Muscle of leg (tissue), 3 donors: ENCODE measurements at regions not wholly inside any gene's neighbourhood (a gene's known extent, or its start where the extent isn't known, plus 50 kb on each side); places are given as distances from the start of the nearest gene placed in this dataset.
"Not testable (repeated sequence)": the region's sequence is repeated elsewhere in the genome, so short reads cannot be mapped to it uniquely, and the experiment has no call there.

Source experiments
- DNase-seq: peaks from one replicate; pipeline ENCODE4 v3.0.0; 2013
- H3K27ac ChIP-seq: one replicate; pipeline ENCODE4 v1.5.1; 2013; ENCODE audit warnings: mild to moderate bottlenecking, low read length, control low read depth
- H3K27me3 ChIP-seq: one replicate; pipeline ENCODE4 v1.6.1; 2013; ENCODE audit warnings: low read length; ENCODE audit not compliant: control insufficient read depth, insufficient read depth
- H3K36me3 ChIP-seq: one replicate; pipeline ENCODE4 v1.6.1; 2013; ENCODE audit warnings: low read length; ENCODE audit not compliant: control insufficient read depth, insufficient read depth
- H3K4me1 ChIP-seq: one replicate; pipeline ENCODE4 v1.6.1; 2013; ENCODE audit warnings: low read length; ENCODE audit not compliant: control insufficient read depth, insufficient read depth
- H3K4me3 ChIP-seq: one replicate; pipeline ENCODE4 v1.5.1; 2013; ENCODE audit warnings: low read length, control low read depth
- H3K9me3 ChIP-seq: replicated peaks from 2 replicates; pipeline ENCODE4 v1.6.1; 2013; ENCODE audit warnings: low read depth, low read length; ENCODE audit not compliant: control insufficient read depth
- WGBS: methylation state at CpG from one replicate; pipeline ENCODE4 v1.1.5; 2013; ENCODE audit warnings: missing lambda C conversion rate; ENCODE audit not compliant: insufficient coverage; 5-methylcytosine and 5-hydroxymethylcytosine counted together

DNA sequence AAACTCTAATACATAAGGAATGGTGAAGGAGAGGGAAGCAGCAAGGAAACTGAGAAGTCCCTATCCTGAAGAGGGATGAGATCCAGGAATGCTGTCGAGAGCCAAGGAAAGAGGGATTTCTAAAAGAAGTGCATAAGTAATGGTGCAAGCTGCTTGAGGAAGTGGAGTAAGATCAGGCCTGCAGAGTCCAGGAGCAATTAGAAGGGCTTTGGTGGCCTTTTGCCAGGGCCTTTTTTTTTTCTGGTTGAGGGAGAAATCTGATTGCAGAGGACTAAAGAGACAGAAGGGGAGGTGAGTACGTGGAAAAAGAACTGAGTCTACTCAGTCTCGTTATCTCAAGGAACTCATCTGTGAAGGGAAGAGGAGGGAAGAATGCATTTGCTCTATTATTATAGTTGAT is 396.2 kb downstream of the UTRN start:
- no peaks in the 10 kb centered on the region for H3K4me1 ChIP-seq
- H3K36me3 ChIP-seq, result peaks cover 3% of the 10 kb centered on the region
- H3K27me3 ChIP-seq, result no peaks in the 10 kb centered on the region
- no peak for DNase-seq
- H3K9me3 ChIP-seq, result peaks cover 2% of the 10 kb centered on the region
- no peak overlapping the region for H3K4me3 ChIP-seq
- no peak overlapping the region for H3K27ac ChIP-seq
- WGBS, result 83% methylated on average over 2 of the region's 3 CpGs

- no peak overlapping the region for H3K27ac ChIP-seq
- peaks cover 3% of the 10 kb centered on the region for H3K36me3 ChIP-seq
- H3K4me3 ChIP-seq, result no peak overlapping the region
- H3K4me1 ChIP-seq, result no peaks in the 10 kb centered on the region
- H3K27me3 ChIP-seq, result no peaks in the 10 kb centered on the region
- peaks cover 7% of the 10 kb centered on the region for H3K9me3 ChIP-seq
- 75% methylated on average over 3 of the region's 6 CpGs for WGBS
- no peak for DNase-seq
Observed at GRCh38 chr6:144683216-144684070, 398.3 kb downstream of the UTRN start.

GRCh38 chr6:144688713-144689112 is 403.6 kb downstream of the UTRN start:
- Histone ChIP-seq H3K36me3 (peaks cover 6% of the 10 kb centered on the region), H3K4me3 (no peak overlapping the region), H3K4me1 (peaks cover 13% of the 10 kb centered on the region), H3K27me3 (no peaks in the 10 kb centered on the region), H3K9me3 (peaks cover 11% of the 10 kb centered on the region), H3K27ac (no peak overlapping the region)
- DNase-seq, result no peak

- H3K27ac ChIP-seq, result no peak overlapping the region
- H3K36me3 ChIP-seq, result peaks cover 6% of the 10 kb centered on the region
- H3K9me3 ChIP-seq, result peaks cover 11% of the 10 kb centered on the region
- no peak overlapping the region for H3K4me3 ChIP-seq
- 96% methylated on average over 3 of the region's 3 CpGs for WGBS
- H3K27me3 ChIP-seq, result no peaks in the 10 kb centered on the region
- H3K4me1 ChIP-seq, result peaks cover 13% of the 10 kb centered on the region
- no peak for DNase-seq
Observed at GRCh38 chr6:144689503-144690040, 404.4 kb downstream of the UTRN start.

- peak; percentile 92 for DNase-seq
- Histone ChIP-seq H3K27ac (peak overlapping the region; percentile 64), H3K9me3 (peaks cover 11% of the 10 kb centered on the region), H3K4me3 (no peak overlapping the region), H3K27me3 (no peaks in the 10 kb centered on the region), H3K36me3 (peaks cover 6% of the 10 kb centered on the region), H3K4me1 (peaks cover 13% of the 10 kb centered on the region)
- WGBS, result 57% methylated on average over 1 of the region's 1 CpG
Observed at GRCh38 chr6:144690133-144690532, 405.0 kb downstream of the UTRN start.

GRCh38 chr6:144690666-144691065 is 405.5 kb downstream of the UTRN start:
- Histone ChIP-seq H3K4me1 (peaks cover 13% of the 10 kb centered on the region), H3K27ac (peak overlapping the region; percentile 64), H3K27me3 (no peaks in the 10 kb centered on the region), H3K9me3 (peaks cover 11% of the 10 kb centered on the region), H3K4me3 (no peak overlapping the region), H3K36me3 (peaks cover 6% of the 10 kb centered on the region)
- no CpG with 5 or more reads among the region's 4 CpGs for WGBS
- peak; percentile 87 for DNase-seq

DNA sequence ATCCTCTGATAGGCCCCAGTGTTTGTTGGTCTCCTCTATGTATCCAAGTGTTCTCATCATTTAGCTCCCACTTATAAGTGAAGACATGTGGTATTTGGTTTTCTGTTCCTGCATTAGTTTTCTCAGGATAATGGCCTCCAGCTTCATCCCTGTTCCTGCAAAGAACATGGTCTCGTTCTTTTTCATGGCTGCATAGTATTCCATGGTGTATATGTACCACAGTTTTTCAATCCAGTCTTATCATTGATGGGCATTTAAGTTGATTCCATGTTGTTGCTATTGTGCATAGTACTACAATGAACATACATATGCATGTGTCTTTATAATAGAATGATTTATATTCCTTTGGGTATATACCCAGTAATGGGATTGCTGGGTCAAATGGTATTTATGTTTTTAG is 406.9 kb downstream of the UTRN start:
- not testable (repeated sequence) for H3K4me3 ChIP-seq, H3K27me3 ChIP-seq, H3K27ac ChIP-seq, H3K9me3 ChIP-seq, DNase-seq, H3K36me3 ChIP-seq
- WGBS, result no CpG with 5 or more reads among the region's 1 CpG
- H3K4me1 ChIP-seq, result peaks cover 13% of the 10 kb centered on the region

DNA sequence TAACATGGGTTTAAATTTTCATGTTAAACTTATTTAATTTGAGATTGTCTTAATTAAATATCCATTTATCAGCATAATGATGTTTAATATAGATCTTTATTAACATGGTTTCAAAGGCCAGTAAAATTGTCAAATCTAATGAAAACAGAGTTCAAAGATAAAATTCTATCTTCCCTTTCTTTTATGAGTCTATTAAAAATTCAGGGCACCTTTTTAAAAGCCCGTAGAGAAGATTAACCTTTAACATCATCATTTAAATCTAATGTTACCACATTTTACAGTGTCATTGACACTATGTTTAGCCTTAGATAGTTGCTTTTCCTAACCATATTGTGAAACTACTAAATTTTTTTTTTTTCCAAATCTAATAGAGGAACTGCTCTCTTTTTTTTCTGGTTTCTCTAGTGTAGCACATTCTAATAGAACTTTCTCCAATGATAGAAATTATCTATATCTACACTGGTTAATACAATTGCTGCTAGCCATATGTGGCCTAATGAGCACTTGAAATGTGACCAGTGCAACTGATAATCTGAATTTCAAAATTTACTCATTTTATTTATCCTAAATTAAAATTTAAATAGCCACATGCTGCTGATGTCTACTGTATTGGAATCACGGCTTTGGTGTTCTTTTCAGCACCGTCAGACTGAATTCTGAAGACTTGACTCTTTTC is 410.9 kb downstream of the UTRN start:
- H3K9me3 ChIP-seq, result peaks cover 5% of the 10 kb centered on the region
- no CpG with 5 or more reads among the region's 3 CpGs for WGBS
- no peaks in the 10 kb centered on the region for H3K4me1 ChIP-seq
- no peak overlapping the region for H3K27ac ChIP-seq
- no peak for DNase-seq
- no peaks in the 10 kb centered on the region for H3K36me3 ChIP-seq
- H3K27me3 ChIP-seq, result no peaks in the 10 kb centered on the region
- H3K4me3 ChIP-seq, result no peak overlapping the region

DNA sequence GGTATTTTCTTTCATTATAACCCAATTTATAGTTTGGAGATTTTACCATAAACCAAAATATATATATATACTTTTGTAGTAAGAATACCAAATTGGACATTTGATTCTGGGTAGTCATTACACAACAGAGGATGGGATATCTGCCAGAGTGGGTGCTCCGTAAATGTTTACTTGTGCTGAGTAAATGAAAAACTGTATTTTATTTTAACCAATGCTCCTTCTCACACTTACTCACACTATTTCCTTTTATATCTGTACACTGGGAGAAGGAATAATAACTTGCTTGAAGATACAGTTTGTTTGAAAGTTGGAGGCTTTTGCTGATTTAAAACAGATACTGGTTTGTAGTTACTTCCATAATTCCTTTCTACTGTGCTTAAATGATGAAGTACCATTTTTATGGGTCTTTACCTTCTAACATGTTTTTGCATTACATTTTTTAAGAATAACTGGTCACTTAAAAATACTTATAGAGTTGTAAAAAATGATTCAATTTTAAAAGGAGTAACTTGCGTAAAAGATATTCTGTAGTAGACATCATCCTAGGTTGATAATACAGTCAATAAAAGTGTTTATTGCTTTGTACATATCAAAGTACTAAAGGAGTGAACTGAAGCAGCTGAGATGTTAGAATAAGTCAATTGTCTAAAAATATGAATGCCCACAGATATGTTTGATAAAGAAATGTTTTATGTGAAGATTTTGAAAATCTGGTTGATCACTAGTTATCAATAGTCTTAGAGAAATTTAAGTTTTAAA is 411.7 kb downstream of the UTRN start:
- no CpG with 5 or more reads among the region's 2 CpGs for WGBS
- no peaks in the 10 kb centered on the region for H3K4me1 ChIP-seq
- H3K27ac ChIP-seq, result no peak overlapping the region
- H3K36me3 ChIP-seq, result no peaks in the 10 kb centered on the region
- H3K9me3 ChIP-seq, result peaks cover 5% of the 10 kb centered on the region
- H3K27me3 ChIP-seq, result no peaks in the 10 kb centered on the region
- no peak overlapping the region for H3K4me3 ChIP-seq
- no peak for DNase-seq

- no CpG with 5 or more reads among the region's 2 CpGs for WGBS
- Histone ChIP-seq H3K9me3 (no peaks in the 10 kb centered on the region), H3K27me3 (no peaks in the 10 kb centered on the region), H3K4me1 (no peaks in the 10 kb centered on the region), H3K36me3 (no peaks in the 10 kb centered on the region), H3K4me3 (no peak overlapping the region), H3K27ac (no peak overlapping the region)
- DNase-seq, result peak; percentile 57
Observed at GRCh38 chr6:144697369-144697760, 412.2 kb downstream of the UTRN start.
